GM21619 (cell line): ENCODE measurements at regions not wholly inside any gene's neighbourhood (a gene's known extent, or its start where the extent isn't known, plus 50 kb on each side); places are given as distances from the start of the nearest gene placed in this dataset.
"Not testable (repeated sequence)": the region's sequence is repeated elsewhere in the genome, so short reads cannot be mapped to it uniquely, and the experiment has no call there.

Experiments used
- ATAC-seq: cut with Tn5 transposase; IDR thresholded peaks from one replicate; pipeline ENCODE4 v1.9.1; 2021; ENCODE audit not compliant: unreplicated experiment

DNA sequence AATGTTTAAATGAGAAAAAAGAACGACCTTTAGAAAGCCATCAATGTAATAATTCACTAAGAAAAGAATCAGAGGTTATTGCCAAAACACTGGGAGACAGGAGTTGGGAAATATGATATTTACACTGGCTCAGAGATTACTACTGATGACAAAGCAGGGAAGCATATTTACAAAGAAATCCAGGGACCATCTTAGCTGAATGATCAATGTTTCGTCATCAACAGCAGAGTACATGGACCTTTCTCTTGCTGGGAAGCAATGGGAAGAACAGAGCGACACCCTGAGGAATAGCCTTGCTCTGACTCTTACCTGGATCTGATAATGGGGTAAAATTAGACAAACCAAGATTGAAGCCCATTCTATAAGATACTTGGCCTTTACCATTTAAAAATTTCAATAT lies 1293.5 kb downstream of the XPNPEP1 start:
- no peak for ATAC-seq

DNA sequence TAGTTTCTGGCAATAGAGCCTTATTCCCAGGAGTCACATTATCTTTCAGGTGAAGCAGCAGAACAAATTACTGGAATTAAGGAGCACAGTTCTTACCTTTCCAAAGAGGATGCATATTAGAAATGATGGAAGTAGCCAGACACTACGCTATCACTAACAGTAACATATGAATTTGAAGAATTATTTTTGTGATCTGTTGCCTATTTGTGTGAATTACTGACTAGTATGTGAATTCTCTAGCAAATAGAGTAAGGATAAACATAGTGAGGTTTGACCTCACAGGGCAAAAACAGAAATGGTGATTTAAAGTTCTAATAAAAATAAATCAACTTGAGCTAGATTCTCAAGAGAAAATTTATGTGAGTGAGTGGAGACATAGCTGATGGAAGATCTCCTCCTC lies 1299.3 kb downstream of the XPNPEP1 start:
- ATAC-seq: no peak

DNA sequence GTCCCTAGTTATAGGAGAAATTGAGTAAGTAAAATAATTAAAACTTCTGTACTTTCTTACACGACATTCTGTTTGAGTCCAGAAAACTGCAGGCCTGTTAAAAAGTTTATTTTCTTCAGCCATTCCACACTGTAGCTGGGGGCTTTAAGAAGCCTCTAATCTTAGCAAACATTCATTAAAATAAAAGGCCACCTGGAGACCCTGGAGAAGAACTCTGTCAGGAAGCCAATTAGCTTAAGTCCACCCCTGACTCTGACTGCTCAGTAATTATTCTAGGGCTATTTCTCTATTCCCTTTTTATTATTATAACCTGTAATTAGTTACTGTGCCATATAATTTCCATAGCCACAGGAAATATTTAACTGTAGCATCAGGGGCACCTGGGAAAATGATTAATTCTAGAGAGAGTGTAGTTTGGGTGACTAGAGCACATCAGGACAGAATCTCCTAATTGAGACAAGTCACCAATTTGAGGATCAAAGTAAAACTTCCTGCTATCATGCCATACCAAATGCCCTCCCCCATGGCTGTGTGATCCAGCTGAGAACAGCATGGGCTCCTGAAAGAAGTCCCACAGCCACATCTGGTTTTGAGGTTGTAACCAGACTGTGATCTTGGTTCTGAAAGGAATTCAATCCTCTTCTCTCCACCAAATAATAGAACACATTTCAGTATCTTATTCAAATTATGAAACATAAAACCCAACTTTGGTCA lies 1302.3 kb downstream of the XPNPEP1 start:
- ATAC-seq: no peak

- ATAC-seq: peak; percentile 47
Observed at GRCh38 chr10:108616559-108617285, 1306.6 kb downstream of the XPNPEP1 start.

DNA sequence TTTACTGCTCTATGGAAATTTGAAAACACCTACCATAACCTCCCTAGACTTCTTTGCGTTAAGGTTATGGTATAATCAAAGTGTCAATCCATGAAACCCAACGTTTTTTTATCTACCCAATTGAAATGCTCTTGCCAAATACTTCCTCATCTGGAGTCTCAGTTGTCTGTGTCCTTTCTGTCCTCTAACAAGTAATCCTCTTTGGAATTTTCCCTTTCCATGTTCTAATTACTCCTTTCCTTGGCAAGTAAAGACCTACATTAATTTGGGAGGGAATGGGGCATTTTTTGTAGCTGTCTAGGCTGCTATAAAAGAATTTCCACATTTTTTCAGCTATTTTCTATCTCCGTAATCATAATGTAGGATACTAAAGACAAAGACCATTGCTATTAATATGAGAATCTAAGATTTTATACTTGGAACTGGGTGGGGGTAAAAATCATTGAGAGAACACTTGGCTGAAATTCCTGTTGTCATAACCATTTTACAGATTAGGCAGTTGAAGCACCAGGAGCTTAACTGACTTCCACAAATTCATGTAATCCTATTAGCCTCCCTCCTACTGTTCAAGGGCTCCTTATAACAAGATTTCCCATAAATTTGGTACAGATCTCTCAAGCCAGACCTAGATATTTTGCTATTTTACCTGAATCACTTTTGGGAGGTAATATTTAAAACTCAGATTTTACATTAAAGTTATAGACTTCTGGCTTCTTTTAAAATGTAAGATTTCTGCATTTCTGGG lies 1307.6 kb downstream of the XPNPEP1 start:
- ATAC-seq: no peak

DNA sequence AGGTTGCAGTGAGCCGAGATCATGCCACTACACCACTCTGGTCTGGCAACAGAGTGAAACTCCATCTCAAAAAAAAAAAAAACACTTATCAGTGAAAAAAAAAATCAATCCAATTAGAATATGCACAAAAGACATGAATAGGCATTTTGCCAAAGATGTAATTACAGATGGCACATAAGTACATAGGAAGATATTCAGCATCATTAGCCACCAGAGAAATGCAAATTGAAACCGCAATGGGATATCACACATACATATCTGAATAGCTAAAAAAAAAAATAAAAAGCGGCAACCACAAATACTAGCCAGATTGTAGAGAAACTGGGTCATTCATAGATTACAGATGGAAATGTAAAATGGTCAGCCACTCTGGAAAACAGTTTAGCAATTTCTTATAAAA lies 1310.8 kb downstream of the XPNPEP1 start:
- ATAC-seq: no peak

GRCh38 chr10:108608860-108609259 lies 1314.5 kb downstream of the XPNPEP1 start:
- ATAC-seq: no peak

DNA sequence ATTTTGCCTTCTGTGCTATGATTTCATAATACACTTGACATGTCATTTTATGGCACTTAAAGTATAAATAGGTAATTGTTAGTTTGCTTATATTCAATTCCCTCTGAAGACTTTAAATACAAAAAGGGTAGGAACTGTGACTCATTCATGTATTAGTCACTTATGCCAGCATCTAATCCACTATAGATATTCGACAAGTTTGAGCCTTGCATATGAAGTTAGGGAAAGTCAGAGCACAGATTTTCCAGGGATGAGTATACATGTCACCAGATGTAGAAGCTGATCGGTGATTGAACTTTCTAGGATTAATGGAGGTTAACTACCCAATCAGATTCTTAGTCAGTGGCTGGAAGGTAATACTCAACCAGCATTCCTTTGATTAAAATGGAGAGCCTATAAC lies 1321.5 kb downstream of the XPNPEP1 start:
- ATAC-seq: no peak

GRCh38 chr10:108600511-108600910 lies 1322.8 kb downstream of the XPNPEP1 start:
- ATAC-seq: not testable (repeated sequence)

GRCh38 chr10:108599317-108599716 lies 1324.0 kb downstream of the XPNPEP1 start:
- ATAC-seq: peak; percentile 52

DNA sequence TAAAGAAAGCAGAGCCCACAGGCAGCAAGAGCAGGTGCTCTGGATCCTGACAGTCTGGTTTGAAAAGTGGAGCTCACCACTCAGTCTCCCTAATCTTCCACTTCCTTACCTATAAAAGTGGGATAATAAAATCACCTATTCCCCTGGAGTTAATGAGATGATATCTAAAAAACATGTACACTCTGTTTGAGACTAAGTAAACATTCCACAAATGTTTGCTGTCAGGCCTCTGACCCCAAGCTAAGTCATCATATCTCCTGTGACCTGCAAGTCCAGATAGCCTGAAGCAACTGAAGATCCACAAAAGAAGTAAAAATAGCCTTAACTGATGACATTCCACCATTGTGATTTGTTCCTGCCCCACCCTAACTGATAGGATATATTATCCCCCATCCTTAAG lies 1324.5 kb downstream of the XPNPEP1 start:
- ATAC-seq: no peak

GRCh38 chr10:108598320-108598695 lies 1325.0 kb downstream of the XPNPEP1 start:
- ATAC-seq: no peak

- no peak for ATAC-seq
Observed at GRCh38 chr10:108597657-108598319, 1325.5 kb downstream of the XPNPEP1 start.

DNA sequence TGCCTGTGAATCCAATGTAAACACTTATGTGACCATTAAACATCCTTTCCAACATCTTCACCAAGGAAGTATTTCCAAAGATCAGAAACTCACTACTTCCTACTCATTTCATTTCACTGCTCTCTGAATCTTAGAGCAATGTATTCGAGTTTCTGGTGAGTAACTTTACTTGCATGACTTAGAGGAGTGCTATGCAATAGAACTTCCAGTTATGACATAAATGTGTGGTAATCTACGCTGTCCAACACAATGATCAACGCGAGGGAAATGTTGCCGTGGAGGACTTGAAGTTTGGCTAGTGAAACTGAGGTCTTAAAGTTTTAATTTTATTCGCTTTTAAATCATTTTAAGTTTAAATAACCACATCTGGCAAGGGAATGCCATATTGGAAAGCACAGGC lies 1326.3 kb downstream of the XPNPEP1 start:
- no peak for ATAC-seq

GRCh38 chr10:108592956-108593355 lies 1330.4 kb downstream of the XPNPEP1 start:
- no peak for ATAC-seq

DNA sequence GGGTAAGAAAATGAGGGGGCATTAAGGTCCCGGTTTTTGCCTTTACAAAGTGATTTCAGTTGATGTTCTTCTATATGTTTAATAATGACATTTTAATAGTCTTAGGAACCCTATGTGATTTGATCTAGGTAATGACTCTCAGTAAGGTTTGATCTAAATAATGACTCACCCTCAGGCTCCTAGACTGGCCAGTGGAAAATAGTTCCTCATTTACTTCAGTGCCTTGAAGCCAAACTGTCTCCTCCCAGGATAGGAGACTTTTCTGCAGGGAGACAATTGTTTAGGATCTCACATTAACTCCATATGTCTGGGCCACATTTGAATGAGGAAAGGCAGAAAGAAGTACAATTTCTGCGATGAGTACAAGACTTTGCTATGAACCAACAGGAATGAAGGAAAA lies 1331.9 kb downstream of the XPNPEP1 start:
- no peak for ATAC-seq

- ATAC-seq: no peak
Observed at GRCh38 chr10:108586424-108586823, 1336.9 kb downstream of the XPNPEP1 start.

DNA sequence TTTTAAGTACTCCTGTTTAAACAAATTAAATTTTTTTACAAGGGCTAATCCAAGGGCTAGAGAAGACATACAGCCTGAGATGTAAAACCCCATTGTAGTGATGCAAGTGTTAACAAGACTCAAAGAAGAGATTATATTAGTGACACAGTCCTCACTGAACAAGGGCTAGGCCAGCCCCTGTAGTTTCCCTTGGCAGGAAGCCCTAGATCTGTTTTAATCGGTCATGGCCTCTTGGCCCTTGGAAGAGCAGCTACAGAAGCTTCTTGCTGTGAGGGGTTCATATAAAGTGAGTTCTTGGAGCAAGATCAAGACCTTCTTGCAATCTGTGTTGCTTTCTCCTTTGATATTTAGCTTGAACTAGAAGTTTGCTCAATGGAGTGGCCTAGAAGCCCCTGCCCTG lies 1339.4 kb downstream of the XPNPEP1 start:
- ATAC-seq: no peak

DNA sequence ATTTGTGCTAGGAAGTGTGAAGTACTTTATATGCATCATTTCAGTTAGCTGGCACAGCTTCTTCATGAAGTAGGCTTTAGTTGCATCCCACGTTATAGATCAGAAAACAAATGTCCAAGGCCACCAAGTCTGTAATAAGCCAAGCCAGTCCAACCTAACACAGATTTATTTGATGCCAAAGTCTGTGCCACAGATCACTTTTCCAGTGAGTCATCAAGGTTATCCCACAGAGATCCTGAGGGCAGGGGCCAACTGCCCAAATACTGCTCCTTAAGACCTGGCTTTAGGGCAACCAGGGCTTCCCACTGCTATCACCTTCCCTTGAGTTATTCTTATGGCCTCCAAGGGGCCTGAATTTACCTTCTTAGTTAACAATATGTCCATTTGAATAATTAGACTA lies 1340.4 kb downstream of the XPNPEP1 start:
- ATAC-seq: no peak

GRCh38 chr10:108582387-108582786 lies 1340.9 kb downstream of the XPNPEP1 start:
- ATAC-seq: no peak

DNA sequence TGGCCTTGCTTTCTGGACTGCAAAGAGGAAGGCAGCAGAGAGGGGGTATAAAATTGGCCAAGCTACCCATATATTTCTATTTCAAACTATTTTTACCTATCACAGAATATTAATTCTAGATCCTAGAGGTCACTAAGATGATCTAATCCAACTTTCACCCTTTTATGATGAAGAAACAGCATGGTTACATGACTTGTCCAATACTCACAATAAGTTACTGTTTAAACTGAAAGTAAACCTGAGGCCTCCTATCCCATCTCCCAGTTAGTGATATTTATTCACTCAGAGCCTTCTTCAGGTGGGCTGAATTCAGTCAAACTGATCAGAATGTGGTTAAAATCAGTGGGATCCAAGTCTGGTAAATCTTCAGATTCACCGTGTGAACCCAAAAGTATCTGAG lies 1345.1 kb downstream of the XPNPEP1 start:
- ATAC-seq: no peak
